ENCODE measurements at regions not wholly inside any gene's neighbourhood (a gene's known extent, or its start where the extent isn't known, plus 50 kb on each side); places are given as distances from the start of the nearest gene placed in this dataset.
"Not testable (repeated sequence)": the region's sequence is repeated elsewhere in the genome, so short reads cannot be mapped to it uniquely, and the experiment has no call there.

DNA sequence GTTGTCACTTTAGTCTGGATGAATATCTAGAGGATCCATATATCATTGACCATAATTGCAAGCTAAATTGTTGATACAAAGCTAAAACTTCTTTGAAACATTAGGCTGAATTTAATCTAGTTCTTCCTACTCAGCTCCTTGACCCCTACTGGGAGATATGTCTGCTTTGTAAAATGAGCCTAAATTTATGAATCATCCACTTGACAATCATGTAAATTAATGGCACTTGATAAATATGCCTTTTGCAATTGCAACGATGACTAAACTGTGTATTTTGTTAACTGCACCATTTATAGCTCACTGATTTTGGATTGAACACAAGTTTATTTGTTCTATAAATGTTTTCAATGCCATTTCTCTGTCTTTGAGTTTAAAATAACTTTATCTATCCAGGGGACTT is 1616.5 kb upstream of the FLRT2 start:
- DNase-seq (ENCODE audit: extremely low spot score, insufficient read length, low read depth), result no peak
- no peak for FAIRE-seq

DNA sequence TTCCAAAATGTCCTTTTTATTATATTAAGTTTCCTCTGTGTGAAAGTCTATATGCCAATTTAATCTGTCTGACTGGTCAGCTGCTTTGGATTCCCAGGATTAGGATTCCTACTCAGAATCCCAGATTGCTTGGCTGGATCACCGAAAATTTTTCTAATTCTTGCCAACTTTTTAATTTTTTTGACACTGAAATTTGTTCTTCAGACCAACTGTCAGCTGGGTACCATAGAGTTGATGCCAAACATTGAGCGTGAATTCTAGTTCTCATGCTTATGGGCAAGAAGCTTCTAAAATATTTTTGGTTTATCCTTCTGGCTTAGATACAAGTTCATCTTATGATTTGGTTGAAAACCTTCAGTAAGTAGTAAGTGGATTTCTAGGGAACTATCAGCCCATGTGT is 1611.4 kb upstream of the FLRT2 start:
- no peak for DNase-seq (ENCODE audit: extremely low spot score, insufficient read length, low read depth)
- no peak for FAIRE-seq

DNA sequence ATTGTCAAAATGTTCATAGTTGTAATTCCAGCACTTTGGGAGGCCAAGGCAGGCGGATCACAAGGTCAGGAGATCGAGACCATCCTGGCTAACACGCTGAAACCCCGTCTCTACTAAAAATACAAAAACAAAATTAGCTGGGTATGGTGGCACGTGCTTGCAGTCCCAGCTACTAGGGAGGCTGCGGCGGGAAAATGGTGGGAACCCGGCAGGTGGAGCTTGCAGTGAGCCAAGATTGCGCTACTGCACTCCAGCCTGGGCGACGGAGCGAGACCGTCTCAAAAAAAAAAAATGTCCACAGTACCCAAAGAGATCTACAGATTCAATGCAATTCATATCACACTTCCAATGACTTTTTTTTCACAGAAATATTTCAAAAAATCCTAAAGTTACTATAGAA is 1610.3 kb upstream of the FLRT2 start:
- FAIRE-seq; DNase-seq (ENCODE audit: extremely low spot score, insufficient read length, low read depth): not testable (repeated sequence)

DNA sequence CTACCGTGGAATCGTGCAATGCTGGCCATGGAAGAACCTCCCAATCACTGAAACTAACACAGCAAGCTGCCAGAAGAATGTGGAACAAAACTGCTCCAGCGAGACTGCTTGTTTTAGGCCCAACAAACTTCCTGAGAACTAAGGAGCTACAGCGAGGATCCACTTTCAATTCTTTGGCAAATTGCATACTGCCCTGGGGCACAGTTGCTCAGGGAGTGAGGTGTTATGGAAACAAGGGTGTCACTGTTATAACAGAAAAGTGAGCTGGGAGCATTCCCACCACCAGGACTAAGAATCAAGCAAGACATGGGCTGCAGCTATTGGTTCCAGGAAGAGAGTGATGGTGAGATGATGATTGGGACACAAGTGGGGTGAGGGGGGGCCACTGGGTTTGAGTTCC is 1606.1 kb upstream of the FLRT2 start:
- FAIRE-seq, result no peak
- DNase-seq (ENCODE audit: extremely low spot score, insufficient read length, low read depth), result no peak

DNA sequence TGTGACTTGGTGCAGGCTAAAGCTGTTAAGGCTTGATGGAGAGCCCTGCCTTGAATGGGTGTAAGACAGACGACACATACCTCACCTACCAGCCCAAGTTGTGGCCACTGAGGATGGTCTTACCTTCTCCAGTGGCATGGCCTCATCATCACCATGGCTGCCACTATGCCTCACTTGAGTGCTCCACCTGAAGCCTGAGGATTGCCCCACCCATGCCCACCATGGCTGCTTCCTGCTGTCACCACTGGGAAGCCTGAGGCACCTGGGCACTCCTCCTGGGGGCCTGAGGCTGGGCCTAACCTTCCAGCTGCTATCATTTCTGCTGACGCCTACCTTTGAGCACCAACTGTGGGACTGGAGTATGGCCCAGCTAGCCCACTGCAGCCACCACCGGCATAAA is 1605.7 kb upstream of the FLRT2 start:
- DNase-seq (ENCODE audit: extremely low spot score, insufficient read length, low read depth), result no peak
- FAIRE-seq, result no peak

DNA sequence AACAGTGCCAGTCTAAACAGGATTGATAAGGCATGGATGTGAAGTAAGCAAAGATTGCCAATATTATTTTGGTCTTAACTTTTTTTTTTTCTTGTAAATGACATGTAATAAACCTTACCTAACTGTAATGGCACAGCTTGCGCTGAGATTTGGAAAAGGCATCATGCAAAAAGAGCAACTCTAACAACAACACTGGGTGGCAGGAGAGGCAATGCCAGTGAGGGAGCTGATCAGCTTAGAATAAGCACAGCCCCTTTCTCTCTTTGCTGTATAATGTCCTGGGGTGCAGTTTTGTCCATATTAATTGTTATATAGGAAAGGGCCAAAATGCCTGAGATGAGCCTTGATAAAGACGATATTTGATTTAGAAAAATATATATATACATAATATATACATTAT is 1589.7 kb upstream of the FLRT2 start:
- DNase-seq (ENCODE audit: extremely low spot score, insufficient read length, low read depth) (no peak), FAIRE-seq (no peak)

DNA sequence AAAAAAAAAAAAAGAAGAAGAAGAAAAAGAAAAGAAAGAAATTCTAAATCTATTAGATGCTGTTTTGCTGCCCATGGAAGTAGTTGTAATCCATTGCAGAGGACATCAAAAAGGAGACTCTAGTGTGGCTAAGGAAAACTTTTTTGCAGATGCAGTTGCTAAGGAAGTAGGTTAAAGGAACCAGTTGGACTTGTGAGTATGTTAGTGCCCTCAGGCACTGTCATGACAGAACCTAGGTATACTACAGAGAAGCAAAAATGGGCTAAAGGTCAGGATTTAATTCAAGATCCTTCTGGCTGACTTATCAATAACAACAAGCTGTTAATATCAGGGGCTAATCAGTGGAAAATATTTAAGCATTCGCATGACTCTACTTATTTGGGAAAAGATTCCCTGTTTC is 1571.6 kb upstream of the FLRT2 start:
- FAIRE-seq, result no peak
- DNase-seq (ENCODE audit: extremely low spot score, insufficient read length, low read depth), result no peak

DNA sequence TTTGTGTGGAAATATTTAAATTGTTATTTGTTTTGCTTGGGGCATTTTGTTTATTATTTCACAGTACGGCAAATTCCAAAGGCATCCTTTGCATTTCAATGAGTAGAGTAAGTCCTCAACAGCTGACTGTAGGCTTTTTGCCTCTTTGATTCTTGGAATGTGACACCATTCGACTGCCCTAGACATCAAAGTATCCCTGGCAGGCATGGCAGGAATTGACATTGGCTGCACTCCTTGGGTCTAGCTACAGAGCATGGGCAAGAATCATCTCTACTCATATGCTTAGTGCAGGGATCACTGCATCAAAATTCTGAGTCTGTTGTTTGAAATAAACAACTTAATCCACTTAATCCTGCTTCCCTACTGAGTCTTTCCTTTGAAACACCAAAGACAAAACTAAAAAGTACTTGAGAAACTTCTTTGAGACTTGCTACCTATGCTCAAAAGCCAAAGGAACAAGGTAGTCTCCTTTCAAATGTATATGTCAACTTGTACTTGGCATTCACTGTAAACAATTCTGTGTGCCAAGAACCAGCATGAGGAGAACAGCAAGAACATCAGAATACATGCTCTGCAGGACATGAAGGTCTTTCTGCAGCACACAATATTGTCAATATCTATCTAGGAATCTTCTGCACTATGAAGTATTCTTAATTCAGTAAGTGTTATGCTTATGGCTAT is 1569.0 kb upstream of the FLRT2 start:
- DNase-seq (ENCODE audit: extremely low spot score, insufficient read length, low read depth), result no peak
- FAIRE-seq, result no peak

DNA sequence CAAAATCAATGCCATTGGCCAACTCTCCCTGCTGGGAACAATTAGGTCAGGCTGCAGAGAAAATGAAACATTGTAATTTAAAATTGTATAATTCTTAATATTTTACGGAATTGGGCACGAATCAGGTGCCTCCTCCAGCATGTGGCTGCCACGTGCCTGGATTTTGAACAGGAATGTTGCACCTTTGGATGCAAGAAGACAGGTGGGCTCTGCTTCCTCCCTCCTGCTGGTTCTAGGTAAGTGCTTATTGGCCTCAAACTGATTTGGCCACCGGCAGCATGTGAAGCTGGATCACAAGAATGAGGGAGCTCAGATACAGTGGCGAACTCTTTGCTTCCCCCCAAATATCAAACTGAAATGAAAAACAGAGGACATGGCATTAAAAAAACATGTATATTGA is 1559.9 kb upstream of the FLRT2 start:
- FAIRE-seq (no peak), DNase-seq (ENCODE audit: extremely low spot score, insufficient read length, low read depth) (no peak)

DNA sequence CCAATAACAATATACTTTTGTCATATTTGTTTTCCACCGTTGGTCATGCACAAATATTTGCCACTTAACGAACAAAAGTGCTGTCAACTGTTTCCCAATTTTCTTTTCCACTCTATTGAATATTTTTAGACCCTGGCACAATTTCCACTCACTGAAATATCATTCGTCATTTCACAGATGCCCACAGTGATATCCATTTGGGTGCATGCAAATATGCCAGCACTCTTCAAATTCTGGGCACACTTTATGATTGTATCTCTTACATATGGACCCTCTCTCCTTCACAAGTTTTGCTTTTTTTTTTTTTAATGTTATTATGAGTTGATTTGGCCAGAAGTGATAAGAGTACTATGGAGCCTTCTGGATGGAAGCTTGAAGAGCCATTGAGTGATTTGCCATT is 1557.3 kb upstream of the FLRT2 start:
- FAIRE-seq (no peak), DNase-seq (ENCODE audit: extremely low spot score, insufficient read length, low read depth) (no peak)

DNA sequence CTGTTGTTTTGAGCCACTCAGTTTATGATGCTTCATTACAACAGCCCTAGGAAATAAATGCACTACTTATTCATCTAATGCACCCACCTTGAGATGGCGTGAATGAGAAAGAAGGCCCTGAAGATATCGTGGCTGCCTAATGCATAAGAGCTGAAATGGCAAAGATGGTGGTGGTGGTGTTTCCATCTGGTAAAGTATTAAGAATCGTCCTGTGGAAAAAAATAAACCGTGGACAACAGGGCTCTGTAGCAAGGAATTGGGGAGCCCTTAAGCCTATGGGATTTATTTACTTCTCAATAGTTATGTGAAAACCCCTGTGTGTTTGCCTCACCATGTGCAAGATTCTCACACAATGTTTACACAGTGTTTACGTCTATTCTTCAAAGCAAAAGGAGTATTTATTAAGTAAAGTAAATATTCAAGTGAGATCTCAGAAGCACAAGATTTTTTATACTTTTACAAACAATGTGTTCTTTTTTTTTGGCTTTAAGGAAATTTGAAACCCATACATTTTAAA is 1555.2 kb upstream of the FLRT2 start:
- FAIRE-seq (no peak), DNase-seq (ENCODE audit: extremely low spot score, insufficient read length, low read depth) (no peak)

DNA sequence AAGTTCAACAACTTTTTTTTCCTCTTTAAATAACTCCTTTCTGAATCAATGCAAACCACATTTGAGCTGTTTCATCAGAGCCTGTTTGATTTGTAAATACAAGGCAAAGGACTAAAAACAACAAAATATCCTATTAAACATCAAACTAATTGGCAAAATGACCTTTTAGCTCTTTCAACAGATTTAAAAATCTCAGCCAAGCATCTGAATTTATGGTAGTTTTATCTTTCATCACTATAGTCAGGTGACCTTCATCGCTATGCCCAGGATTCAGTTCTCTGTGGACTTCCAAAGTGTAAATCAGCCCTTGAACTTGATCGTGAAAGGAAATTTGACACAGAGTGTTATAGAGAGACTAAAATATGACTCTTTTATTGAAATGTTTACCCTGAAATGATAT is 1554.5 kb upstream of the FLRT2 start:
- DNase-seq (ENCODE audit: extremely low spot score, insufficient read length, low read depth), result no peak
- FAIRE-seq, result no peak

DNA sequence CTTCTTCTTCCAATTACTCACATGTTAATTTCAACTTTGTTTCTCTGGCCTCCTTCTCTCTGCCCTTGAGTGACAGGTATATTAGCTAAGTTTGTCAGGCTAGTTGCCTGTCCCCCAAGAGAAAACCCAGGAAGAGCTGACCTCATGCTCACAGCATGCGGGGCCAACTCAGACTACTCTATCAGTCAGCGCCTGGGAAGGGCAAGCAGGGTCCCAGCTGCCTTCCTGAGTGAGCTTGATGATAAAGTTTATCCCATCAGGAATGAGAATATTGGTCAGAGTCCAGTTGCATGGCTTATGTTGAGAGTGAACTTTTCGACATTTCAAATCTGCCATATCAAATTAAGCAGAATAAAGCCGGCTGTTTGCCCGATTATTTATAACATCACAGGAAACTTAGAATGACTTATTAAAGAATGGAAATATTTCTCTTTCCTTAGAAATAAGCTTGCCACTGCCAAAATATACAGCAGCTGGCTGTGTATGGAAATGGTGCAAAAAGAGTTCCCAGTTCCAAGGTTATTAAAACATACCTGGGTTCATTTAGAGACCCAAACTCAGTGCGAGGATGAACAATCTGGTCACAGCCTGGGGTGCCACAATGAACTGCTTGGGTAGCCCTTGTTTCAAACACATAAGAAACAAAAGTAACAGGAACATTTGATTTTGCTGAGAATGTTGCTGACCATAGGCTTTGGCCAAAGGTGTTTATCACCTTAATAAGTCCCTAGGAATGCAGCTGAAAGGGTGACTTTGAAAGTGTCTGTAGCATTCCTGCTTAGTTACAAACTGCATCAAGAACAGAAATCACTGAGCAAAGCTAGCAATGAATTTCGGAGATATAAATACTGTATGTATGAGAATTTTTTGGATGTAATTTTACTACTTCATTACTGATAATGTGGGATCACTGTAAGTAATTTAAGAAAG is 1553.8 kb upstream of the FLRT2 start:
- FAIRE-seq, result no peak

DNA sequence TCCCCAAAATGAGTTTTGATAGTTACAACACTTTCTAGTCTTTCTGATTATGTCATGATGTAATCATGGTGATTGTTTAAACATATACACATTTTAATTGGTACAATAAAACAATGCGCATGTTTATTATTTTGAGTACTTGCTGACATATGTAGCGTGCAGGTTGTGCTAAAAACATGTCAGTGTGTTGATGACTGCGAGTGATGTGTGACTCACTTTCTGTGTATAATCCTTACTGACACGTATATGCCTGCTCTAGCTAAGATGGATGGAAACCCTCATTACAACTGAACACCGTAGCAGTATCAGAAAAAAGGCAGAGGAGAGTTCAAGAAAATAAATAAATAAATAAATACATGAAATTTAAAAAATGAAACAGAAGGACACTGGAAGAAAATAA is 1552.4 kb upstream of the FLRT2 start:
- FAIRE-seq (no peak), DNase-seq (ENCODE audit: extremely low spot score, insufficient read length, low read depth) (no peak)

More for the DNA sequence above, 1553.8 kb upstream of the FLRT2 start:
- no peak for DNase-seq (ENCODE audit: extremely low spot score, insufficient read length, low read depth)

DNA sequence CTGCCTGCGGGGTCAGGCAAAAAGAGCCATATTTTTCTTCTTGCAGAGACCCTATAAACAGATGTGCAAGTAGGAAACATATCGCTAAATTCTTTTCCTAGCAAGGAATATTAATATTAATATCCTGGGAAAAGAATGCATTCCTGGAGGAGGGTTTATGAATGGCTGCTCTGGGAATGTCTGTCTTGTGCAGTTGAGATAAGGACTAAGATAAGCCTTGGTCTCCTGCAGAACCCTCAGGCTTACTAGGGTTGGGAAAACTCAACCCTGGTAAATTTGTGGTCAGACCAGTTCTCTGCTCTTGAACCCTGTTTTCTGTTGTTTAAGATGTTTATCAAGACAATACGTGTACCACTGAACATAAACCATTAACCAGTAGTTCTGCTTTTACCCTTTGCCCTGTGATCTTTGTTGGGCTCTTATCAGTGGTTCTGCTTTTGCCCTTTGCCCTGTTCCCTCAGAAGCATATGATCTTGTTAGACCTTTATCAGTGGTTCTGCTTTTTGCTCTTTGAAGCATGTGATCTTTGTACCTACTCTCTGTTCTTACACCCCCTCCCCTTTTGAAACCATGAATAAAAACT is 1548.2 kb upstream of the FLRT2 start:
- DNase-seq (ENCODE audit: extremely low spot score, insufficient read length, low read depth); FAIRE-seq: not testable (repeated sequence)

DNA sequence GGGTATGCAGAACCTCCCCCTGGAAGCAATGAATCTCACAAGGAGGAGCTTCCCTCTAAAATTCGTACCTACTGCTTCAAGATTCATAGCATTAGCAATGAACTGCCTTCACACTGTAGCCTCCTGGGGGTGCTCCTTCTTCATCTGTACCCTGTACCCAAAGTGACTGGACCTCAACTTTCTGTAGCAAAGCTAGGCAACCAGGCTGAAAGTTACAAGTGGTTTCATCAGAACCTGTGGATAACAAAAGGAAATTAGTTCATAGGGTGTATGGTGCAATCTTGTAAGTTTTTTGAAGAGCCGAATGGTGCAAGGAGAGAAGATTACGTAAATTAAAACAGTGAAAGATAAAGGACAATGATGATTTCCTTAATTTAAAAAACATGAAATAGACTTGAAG is 1541.7 kb upstream of the FLRT2 start:
- DNase-seq (ENCODE audit: extremely low spot score, insufficient read length, low read depth) (no peak), FAIRE-seq (no peak)

DNA sequence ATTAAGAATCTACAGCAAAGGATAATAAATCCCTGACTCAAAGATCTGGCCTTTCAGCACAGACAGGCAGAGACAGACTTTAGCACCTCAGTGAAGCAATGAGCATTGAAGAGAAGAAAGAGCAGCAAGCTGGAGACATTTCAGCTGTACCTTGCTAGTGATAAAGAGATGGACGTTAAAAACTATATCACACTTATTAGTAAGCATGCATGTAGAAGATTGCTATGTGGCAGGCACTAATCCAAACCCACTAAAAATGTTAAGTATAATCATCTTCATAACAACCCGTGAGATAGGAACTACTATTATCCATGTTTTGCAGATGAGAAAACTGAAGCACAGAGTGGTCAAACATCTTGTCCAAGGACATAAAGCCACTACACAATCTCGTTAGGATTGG is 1538.3 kb upstream of the FLRT2 start:
- DNase-seq (ENCODE audit: extremely low spot score, insufficient read length, low read depth) (no peak), FAIRE-seq (no peak)

DNA sequence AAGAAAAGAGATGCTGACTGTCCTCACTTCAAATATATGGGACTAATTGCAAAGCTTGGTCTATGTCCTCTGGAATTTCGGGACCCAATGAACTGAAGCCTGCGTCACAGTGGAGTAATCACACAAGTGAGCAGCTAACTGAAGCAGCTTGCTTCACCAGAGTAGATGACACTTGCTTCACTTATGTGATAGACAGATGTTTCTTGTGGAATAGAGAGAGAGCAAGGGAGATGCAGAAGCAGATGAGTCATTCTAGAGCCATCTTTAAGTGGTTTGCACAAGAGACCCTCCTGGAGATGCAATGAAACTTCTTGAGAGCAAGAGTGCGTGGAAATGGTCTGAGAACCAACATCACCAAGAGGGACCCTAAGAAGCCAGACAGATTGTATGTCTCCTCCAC is 1537.1 kb upstream of the FLRT2 start:
- DNase-seq (ENCODE audit: extremely low spot score, insufficient read length, low read depth), result no peak
- FAIRE-seq, result no peak

DNA sequence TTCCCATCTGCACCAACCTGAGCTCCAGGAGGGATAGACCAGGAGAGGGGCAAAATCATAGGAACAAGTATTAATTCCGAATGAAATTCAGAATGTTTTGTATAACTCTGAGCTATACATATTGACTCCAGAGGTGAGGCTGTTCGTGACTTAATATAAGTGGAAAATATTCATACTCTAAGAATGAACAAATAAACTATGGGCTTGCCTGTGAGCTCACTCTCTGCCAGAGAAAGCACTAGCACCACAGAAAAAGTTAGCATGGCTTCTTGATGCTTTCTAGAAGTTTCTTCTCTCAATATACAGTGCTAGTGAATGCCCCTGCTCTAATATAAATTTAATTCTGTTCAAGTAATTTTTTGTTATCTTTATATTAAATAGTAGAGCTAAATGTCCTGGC is 1536.4 kb upstream of the FLRT2 start:
- FAIRE-seq (no peak), DNase-seq (ENCODE audit: extremely low spot score, insufficient read length, low read depth) (no peak)

DNA sequence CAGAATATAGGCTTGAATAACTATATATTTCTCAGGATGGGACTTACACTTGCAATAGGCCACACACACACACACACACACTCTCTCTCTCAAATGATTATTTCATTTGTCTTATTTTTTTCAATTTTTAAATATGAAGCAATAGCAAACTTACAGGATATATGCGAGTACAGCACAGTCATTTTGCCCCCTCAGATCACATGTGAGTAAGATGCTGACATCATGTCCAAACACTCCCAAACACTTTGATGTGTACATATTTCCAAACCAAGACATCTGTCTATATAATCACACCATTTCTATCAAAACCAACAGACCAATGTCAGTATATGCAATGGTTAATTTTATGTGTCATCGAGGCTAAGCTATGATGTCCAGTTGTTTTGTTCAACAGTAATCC is 1535.9 kb upstream of the FLRT2 start:
- FAIRE-seq (no peak), DNase-seq (ENCODE audit: extremely low spot score, insufficient read length, low read depth) (no peak)

DNA sequence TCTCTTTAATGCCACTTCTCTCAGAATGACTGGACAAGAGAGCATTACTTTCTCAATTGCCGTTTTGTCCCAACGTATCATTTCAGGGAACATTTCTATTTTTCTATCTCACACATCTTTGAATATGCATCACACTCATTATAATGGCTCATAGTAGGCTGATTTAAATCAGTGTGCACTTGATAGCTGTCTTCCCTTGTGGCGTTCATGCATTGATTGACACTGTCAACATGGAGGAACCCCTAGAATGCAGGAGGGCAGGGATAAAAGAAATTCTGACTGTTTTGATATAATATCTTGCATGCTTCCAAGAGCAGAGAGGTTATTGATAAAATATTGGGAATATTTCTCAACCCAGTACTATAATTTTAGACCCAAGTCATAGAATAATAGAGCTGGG is 1528.9 kb upstream of the FLRT2 start:
- no peak for DNase-seq (ENCODE audit: extremely low spot score, insufficient read length, low read depth)
- FAIRE-seq, result no peak
